GM12873 (cell line): ENCODE measurements at regions not wholly inside any gene's neighbourhood (a gene's known extent, or its start where the extent isn't known, plus 50 kb on each side); places are given as distances from the start of the nearest gene placed in this dataset.

ENCODE experiments used
- CTCF ChIP-seq: IDR thresholded peaks from 2 replicates; pipeline ENCODE4 v1.5.1; 2012; ENCODE audit warnings: low read depth, mild to moderate bottlenecking, moderate library complexity, low read length, control low read depth; ENCODE audit not compliant: insufficient read depth; ENCODE audit errors: missing control alignments

GRCh38 chr6:78768271-78768670 is 99.1 kb upstream of the IRAK1BP1 start:
- no peak for TF ChIP-seq CTCF

- TF ChIP-seq CTCF = no peak
Observed at GRCh38 chr6:78770765-78771164, 96.6 kb upstream of the IRAK1BP1 start.

GRCh38 chr6:78771586-78771985 is 95.8 kb upstream of the IRAK1BP1 start:
- no peak for TF ChIP-seq CTCF

- no peak for TF ChIP-seq CTCF
Observed at GRCh38 chr6:78781001-78781400, 86.3 kb upstream of the IRAK1BP1 start.

GRCh38 chr6:78797270-78797669 is 70.1 kb upstream of the IRAK1BP1 start:
- TF ChIP-seq CTCF = no peak

GRCh38 chr6:78799682-78800081 is 67.7 kb upstream of the IRAK1BP1 start:
- no peak for TF ChIP-seq CTCF

- TF ChIP-seq CTCF = no peak
Observed at GRCh38 chr6:78808356-78808891, 58.9 kb upstream of the IRAK1BP1 start.

GRCh38 chr6:78808933-78809332 is 58.4 kb upstream of the IRAK1BP1 start:
- TF ChIP-seq CTCF = no peak
